Astrocyte (in vitro differentiated cells and primary cell): ENCODE measurements at regions not wholly inside any gene's neighbourhood (a gene's known extent, or its start where the extent isn't known, plus 50 kb on each side); places are given as distances from the start of the nearest gene placed in this dataset.

Experiments used
- DNase-seq: peaks from one replicate; pipeline ENCODE4 v3.0.0-alpha.2; 2010; ENCODE audit warnings: low read depth
- FAIRE-seq: peaks from 2 replicates; lab custom pipeline; 2011; peaks lifted over from hg19 to GRCh38; lab: Jason Lieb, UNC
- H2AFZ ChIP-seq: 2 replicates; pipeline ENCODE4 v1.6.0; 2012; ENCODE audit warnings: low read depth, low read length, inconsistent platforms
- H3K27ac ChIP-seq: 2 replicates; pipeline ENCODE4 v1.5.1; 2011; ENCODE audit warnings: low read depth, low read length, inconsistent platforms
- H3K27me3 ChIP-seq: 2 replicates; pipeline ENCODE4 v1.6.0; 2011; ENCODE audit warnings: low read length, inconsistent platforms; ENCODE audit not compliant: insufficient read depth
- H3K36me3 ChIP-seq: 2 replicates; pipeline ENCODE4 v1.5.1; 2011; ENCODE audit warnings: low read length, inconsistent platforms; ENCODE audit not compliant: insufficient read depth
- H3K4me1 ChIP-seq: 2 replicates; pipeline ENCODE4 v1.5.1; 2011; ENCODE audit warnings: low read length, inconsistent platforms; ENCODE audit not compliant: insufficient read depth
- H3K4me2 ChIP-seq: 2 replicates; pipeline ENCODE4 v1.6.0; 2012; ENCODE audit warnings: low read length, inconsistent platforms
- H3K4me3 ChIP-seq: 2 replicates; pipeline ENCODE4 v1.5.1; 2011; ENCODE audit warnings: low read depth, mild to moderate bottlenecking, low read length, inconsistent platforms; ENCODE audit not compliant: insufficient read depth
- H3K79me2 ChIP-seq: 2 replicates; pipeline ENCODE4 v1.6.0; 2012; ENCODE audit warnings: mild to moderate bottlenecking, low read length, inconsistent platforms; ENCODE audit not compliant: insufficient read depth
- H3K9ac ChIP-seq: 2 replicates; pipeline ENCODE4 v1.6.0; 2012; ENCODE audit warnings: mild to moderate bottlenecking, low read length, inconsistent platforms
- H3K9me3 ChIP-seq: 2 replicates; pipeline ENCODE4 v1.5.1; 2012; ENCODE audit warnings: low read depth, mild to moderate bottlenecking, low read length, inconsistent platforms; ENCODE audit not compliant: insufficient read depth
- H4K20me1 ChIP-seq: 2 replicates; pipeline ENCODE4 v1.6.0; 2012; ENCODE audit warnings: low read length, inconsistent platforms; ENCODE audit not compliant: insufficient read depth
- H3K27ac Mint-ChIP-seq: one replicate; pipeline ENCODE4 v1.8.0; 2021; ENCODE audit warnings: mild to moderate bottlenecking, mixed read lengths; ENCODE audit not compliant: unreplicated experiment
- H3K27me3 Mint-ChIP-seq: one replicate; pipeline ENCODE4 v1.8.0; 2021; ENCODE audit warnings: low read depth, mixed read lengths; ENCODE audit not compliant: unreplicated experiment
- H3K36me3 Mint-ChIP-seq: one replicate; pipeline ENCODE4 v1.8.0; 2021; ENCODE audit warnings: low read depth, mixed read lengths; ENCODE audit not compliant: unreplicated experiment
- H3K4me1 Mint-ChIP-seq: one replicate; pipeline ENCODE4 v1.8.0; 2021; ENCODE audit warnings: low read depth, mixed read lengths; ENCODE audit not compliant: unreplicated experiment
- H3K4me3 Mint-ChIP-seq: one replicate; pipeline ENCODE4 v1.8.0; 2021; ENCODE audit warnings: mild to moderate bottlenecking, moderate library complexity, mixed read lengths; ENCODE audit not compliant: unreplicated experiment
- H3K9me3 Mint-ChIP-seq: one replicate; pipeline ENCODE4 v1.8.0; 2021; ENCODE audit warnings: mild to moderate bottlenecking, mixed read lengths; ENCODE audit not compliant: unreplicated experiment
- CTCF ChIP-seq: IDR thresholded peaks from 2 replicates; pipeline ENCODE4 v1.5.1; 2011; ENCODE audit warnings: low read depth, mild to moderate bottlenecking, inconsistent platforms, low read length, moderate library complexity; ENCODE audit not compliant: insufficient read depth
- EZH2 ChIP-seq: IDR thresholded peaks from 2 replicates; pipeline ENCODE4 v1.6.1; 2012; ENCODE audit warnings: mild to moderate bottlenecking, low read length, inconsistent platforms; ENCODE audit not compliant: insufficient read depth

DNA sequence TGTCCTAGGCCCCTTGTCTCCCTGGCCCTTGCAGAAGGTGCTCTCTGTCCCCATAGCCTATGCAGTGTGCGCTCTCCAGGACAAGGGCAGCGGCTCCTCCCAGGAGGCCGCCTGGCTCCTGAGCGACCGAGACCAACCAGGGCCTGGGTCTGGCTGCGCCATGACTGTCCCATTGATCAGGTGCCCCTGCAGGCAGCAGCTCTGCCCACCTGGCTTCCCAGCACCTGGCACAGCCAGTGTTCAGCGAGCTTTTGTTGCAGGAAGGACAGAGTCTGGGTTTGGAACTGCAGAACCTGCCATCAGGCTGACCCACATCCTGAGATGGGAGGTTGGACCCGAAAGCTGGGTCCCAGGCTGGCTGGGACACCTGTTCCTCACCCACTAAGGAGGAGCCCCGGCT lies 1001.1 kb downstream of the BRD1 start:
- no peaks in the 10 kb centered on the region for H3K36me3 ChIP-seq
- no peak overlapping the region for H3K9ac ChIP-seq
- H3K27me3 Mint-ChIP-seq: peaks cover 13% of the 10 kb centered on the region
- H4K20me1 ChIP-seq: no peaks in the 10 kb centered on the region
- TF ChIP-seq EZH2 (no peak), CTCF (no peak)
- peaks cover 4% of the 10 kb centered on the region for H3K4me1 ChIP-seq
- DNase-seq (no peak), FAIRE-seq (no peak)
- no peaks in the 10 kb centered on the region for H3K79me2 ChIP-seq
- H3K36me3 Mint-ChIP-seq: no peaks in the 10 kb centered on the region
- peaks cover 3% of the 10 kb centered on the region for H3K9me3 Mint-ChIP-seq
- H3K9me3 ChIP-seq: no peaks in the 10 kb centered on the region
- no peak overlapping the region for H3K4me3 ChIP-seq
- no peak overlapping the region for H3K4me3 Mint-ChIP-seq
- H3K27ac Mint-ChIP-seq: no peak overlapping the region
- H2AFZ ChIP-seq: no peak overlapping the region
- H3K4me2 ChIP-seq: no peak overlapping the region
- H3K27me3 ChIP-seq: no peaks in the 10 kb centered on the region
- H3K27ac ChIP-seq: no peak overlapping the region
- peaks cover 15% of the 10 kb centered on the region for H3K4me1 Mint-ChIP-seq

GRCh38 chr22:48825802-48826520 lies 1001.7 kb downstream of the BRD1 start:
- H3K4me1 Mint-ChIP-seq: peaks cover 15% of the 10 kb centered on the region
- no peak overlapping the region for H3K27ac Mint-ChIP-seq
- DNase-seq: no peak
- no peaks in the 10 kb centered on the region for H3K36me3 ChIP-seq
- no peaks in the 10 kb centered on the region for H3K9me3 ChIP-seq
- H3K27me3 ChIP-seq: no peaks in the 10 kb centered on the region
- no peak overlapping the region for H3K4me2 ChIP-seq
- no peaks in the 10 kb centered on the region for H4K20me1 ChIP-seq
- no peak for TF ChIP-seq EZH2
- TF ChIP-seq CTCF: no peak
- peaks cover 3% of the 10 kb centered on the region for H3K9me3 Mint-ChIP-seq
- H3K4me3 Mint-ChIP-seq: no peak overlapping the region
- H3K36me3 Mint-ChIP-seq: no peaks in the 10 kb centered on the region
- peaks cover 13% of the 10 kb centered on the region for H3K27me3 Mint-ChIP-seq
- no peak overlapping the region for H3K9ac ChIP-seq
- no peaks in the 10 kb centered on the region for H3K79me2 ChIP-seq
- no peak for FAIRE-seq
- no peak overlapping the region for H2AFZ ChIP-seq
- H3K4me3 ChIP-seq: no peak overlapping the region
- H3K4me1 ChIP-seq: peaks cover 4% of the 10 kb centered on the region
- no peak overlapping the region for H3K27ac ChIP-seq
